HEK293 (cell line): ENCODE measurements at regions not wholly inside any gene's neighbourhood (a gene's known extent, or its start where the extent isn't known, plus 50 kb on each side); places are given as distances from the start of the nearest gene placed in this dataset.

Experiments
- CTCF ChIA-PET: fragments of 350-600 bp; formaldehyde crosslinking; extraction: SDS; loops from one replicate; lab custom pipeline; 2021; ENCODE audit warnings: antibody characterized with exemption; lab: Yijun Ruan, JAX
- POLR2A ChIA-PET: fragments of 300-600 bp; formaldehyde crosslinking; extraction: SDS; loops from one replicate; lab custom pipeline; 2020; ENCODE audit warnings: antibody characterized with exemption, inconsistent platforms; lab: Yijun Ruan, JAX
- H3K27ac ChIP-seq: fragments of 200-500 bp; sonication (Bioruptor generic); 2 replicates; pipeline ENCODE4 v1.5.1; 2014; ENCODE audit warnings: low read depth, low read length, control low read depth, inconsistent platforms; ENCODE audit errors: extremely low read depth
- H3K36me3 ChIP-seq, 2 experiments: fragments of 200-500 bp in 1 of 2; sonication (Bioruptor generic) in 1 of 2; 1 replicate in 1 of 2; 2 replicates in 1 of 2; pipeline ENCODE4 v1.5.1; 2014 to 2017; ENCODE audit warnings: inconsistent platforms in 2 of 2, low read length in 2 of 2; ENCODE audit not compliant: control insufficient read depth in 2 of 2, insufficient read depth in 1 of 2
- H3K4me1 ChIP-seq: fragments of 200-500 bp; sonication (Bioruptor generic); 2 replicates; pipeline ENCODE4 v1.5.1; 2014; ENCODE audit warnings: mild to moderate bottlenecking, low read length, inconsistent platforms; ENCODE audit not compliant: control insufficient read depth, insufficient read depth
- H3K4me3 ChIP-seq: 2 replicates; pipeline ENCODE4 v1.5.1; 2011; ENCODE audit warnings: low read depth, mild to moderate bottlenecking, control low read depth, low read length, moderate library complexity
- H3K9me3 ChIP-seq: fragments of 200-500 bp; sonication (Bioruptor generic); 2 replicates; pipeline ENCODE4 v1.5.1; 2014; ENCODE audit warnings: low read depth, low read length, inconsistent platforms; ENCODE audit not compliant: control insufficient read depth, insufficient read depth
- AEBP2 ChIP-seq: fragments of 450-650 bp; formaldehyde crosslinking; IDR thresholded peaks from 2 replicates; pipeline ENCODE4 v1.5.1; 2016; ENCODE audit warnings: missing biosample characterization, missing genetic modification characterization, borderline replicate concordance
- BCL11A ChIP-seq: fragments of 450-650 bp; formaldehyde crosslinking; IDR thresholded peaks from 2 replicates; pipeline ENCODE4 v1.5.1; 2016; ENCODE audit warnings: low read depth, missing biosample characterization, missing genetic modification characterization
- GLI2 ChIP-seq: fragments of 450-650 bp; formaldehyde crosslinking; IDR thresholded peaks from 2 replicates; pipeline ENCODE4; 2017; ENCODE audit warnings: missing biosample characterization, missing genetic modification characterization, low read depth, borderline replicate concordance
- HOXD13 ChIP-seq: sonication (generic); formaldehyde crosslinking; IDR thresholded peaks from 2 replicates; pipeline ENCODE4 v1.8.0; 2022; ENCODE audit warnings: missing genetic modification reagents, borderline replicate concordance
- MEIS1 ChIP-seq: sonication (generic); formaldehyde crosslinking; IDR thresholded peaks from 2 replicates; pipeline ENCODE4 v1.8.1; 2022; ENCODE audit warnings: missing genetic modification reagents, mild to moderate bottlenecking, borderline replicate concordance
- MZF1 ChIP-seq: fragments of 450-650 bp; formaldehyde crosslinking; IDR thresholded peaks from 2 replicates; pipeline ENCODE4 v1.5.1; 2017; ENCODE audit warnings: missing biosample characterization, missing genetic modification characterization, borderline replicate concordance
- ZBTB1 ChIP-seq: fragments of 450-650 bp; formaldehyde crosslinking; IDR thresholded peaks from 2 replicates; pipeline ENCODE4 v1.5.1; 2016; ENCODE audit warnings: missing biosample characterization, missing genetic modification characterization
- ZBTB10 ChIP-seq: fragments of 450-650 bp; formaldehyde crosslinking; IDR thresholded peaks from 2 replicates; pipeline ENCODE4 v1.5.1; 2016; ENCODE audit warnings: missing biosample characterization, missing genetic modification characterization
- ZNF121 ChIP-seq: fragments of 450-650 bp; formaldehyde crosslinking; IDR thresholded peaks from 2 replicates; pipeline ENCODE4 v1.5.1; 2016; ENCODE audit warnings: missing biosample characterization, missing genetic modification characterization
- ZNF239 ChIP-seq: fragments of 450-650 bp; formaldehyde crosslinking; IDR thresholded peaks from 2 replicates; pipeline ENCODE4 v1.5.1; 2016; ENCODE audit warnings: missing biosample characterization, missing genetic modification characterization
- ZNF26 ChIP-seq: fragments of 450-650 bp; formaldehyde crosslinking; IDR thresholded peaks from 2 replicates; pipeline ENCODE4 v1.5.1; 2016; ENCODE audit warnings: missing biosample characterization, missing genetic modification characterization
- ZNF341 ChIP-seq: fragments of 450-650 bp; formaldehyde crosslinking; IDR thresholded peaks from 2 replicates; pipeline ENCODE4; 2016; ENCODE audit warnings: low read depth, missing biosample characterization, missing genetic modification characterization
- ZNF366 ChIP-seq: fragments of 450-650 bp; formaldehyde crosslinking; conservative IDR thresholded peaks from 2 replicates; pipeline ENCODE4 v1.5.1; 2016; ENCODE audit warnings: missing biosample characterization, missing genetic modification characterization
- ZNF473 ChIP-seq: fragments of 450-650 bp; formaldehyde crosslinking; IDR thresholded peaks from 2 replicates; pipeline ENCODE4 v1.5.1; 2017; ENCODE audit warnings: missing biosample characterization, missing genetic modification characterization
- ZNF514 ChIP-seq: fragments of 450-650 bp; formaldehyde crosslinking; IDR thresholded peaks from 2 replicates; pipeline ENCODE4 v1.5.1; 2016; ENCODE audit warnings: missing biosample characterization, missing genetic modification characterization
- ZNF660 ChIP-seq: fragments of 450-650 bp; IDR thresholded peaks from 2 replicates; pipeline ENCODE4 v1.5.1; 2018; ENCODE audit warnings: missing biosample characterization, mild to moderate bottlenecking, missing genetic modification characterization
- ZNF768 ChIP-seq: fragments of 450-650 bp; formaldehyde crosslinking; IDR thresholded peaks from 2 replicates; pipeline ENCODE4 v1.5.1; 2018; ENCODE audit warnings: missing biosample characterization, mild to moderate bottlenecking, missing genetic modification characterization
- TF ChIP-seq, protein P1 (sequence below): fragments of 450-650 bp; formaldehyde crosslinking; IDR thresholded peaks from 2 replicates; pipeline ENCODE4 v1.5.1; 2016; ENCODE audit warnings: missing biosample characterization, missing genetic modification characterization
- TF ChIP-seq, protein P2 (sequence below): fragments of 450-650 bp; formaldehyde crosslinking; IDR thresholded peaks from 2 replicates; pipeline ENCODE4 v1.5.1; 2017; ENCODE audit warnings: missing biosample characterization, missing genetic modification characterization
- TF ChIP-seq, protein P3 (sequence below): fragments of 450-650 bp; formaldehyde crosslinking; IDR thresholded peaks from 2 replicates; pipeline ENCODE4 v1.5.1; 2016; ENCODE audit warnings: missing biosample characterization, missing genetic modification characterization

GRCh38 chr12:88908345-88908744, 328.1 kb upstream of the KITLG start:
- ChIA-PET CTCF (no interaction called here), POLR2A (no interaction called here)
- Histone ChIP-seq H3K27ac (no peak overlapping the region), H3K4me3 (no peak overlapping the region), H3K4me1 (no peaks in the 10 kb centered on the region), H3K36me3 (no peaks in the 10 kb centered on the region), H3K9me3 (no peaks in the 10 kb centered on the region)
- TF ChIP-seq, protein P1, sequence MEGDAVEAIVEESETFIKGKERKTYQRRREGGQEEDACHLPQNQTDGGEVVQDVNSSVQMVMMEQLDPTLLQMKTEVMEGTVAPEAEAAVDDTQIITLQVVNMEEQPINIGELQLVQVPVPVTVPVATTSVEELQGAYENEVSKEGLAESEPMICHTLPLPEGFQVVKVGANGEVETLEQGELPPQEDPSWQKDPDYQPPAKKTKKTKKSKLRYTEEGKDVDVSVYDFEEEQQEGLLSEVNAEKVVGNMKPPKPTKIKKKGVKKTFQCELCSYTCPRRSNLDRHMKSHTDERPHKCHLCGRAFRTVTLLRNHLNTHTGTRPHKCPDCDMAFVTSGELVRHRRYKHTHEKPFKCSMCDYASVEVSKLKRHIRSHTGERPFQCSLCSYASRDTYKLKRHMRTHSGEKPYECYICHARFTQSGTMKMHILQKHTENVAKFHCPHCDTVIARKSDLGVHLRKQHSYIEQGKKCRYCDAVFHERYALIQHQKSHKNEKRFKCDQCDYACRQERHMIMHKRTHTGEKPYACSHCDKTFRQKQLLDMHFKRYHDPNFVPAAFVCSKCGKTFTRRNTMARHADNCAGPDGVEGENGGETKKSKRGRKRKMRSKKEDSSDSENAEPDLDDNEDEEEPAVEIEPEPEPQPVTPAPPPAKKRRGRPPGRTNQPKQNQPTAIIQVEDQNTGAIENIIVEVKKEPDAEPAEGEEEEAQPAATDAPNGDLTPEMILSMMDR: no peak
- TF ChIP-seq MEIS1 (CRISPR knock-in tag): no peak
- TF ChIP-seq ZNF239 (tag by site-specific recombination): no peak
- TF ChIP-seq MZF1 (tag by site-specific recombination): no peak
- no peak for TF ChIP-seq ZNF366 (tag by site-specific recombination)
- TF ChIP-seq AEBP2 (tag by site-specific recombination): no peak
- no peak for TF ChIP-seq ZNF473
- TF ChIP-seq ZBTB1 (tag by site-specific recombination): no peak

DNA sequence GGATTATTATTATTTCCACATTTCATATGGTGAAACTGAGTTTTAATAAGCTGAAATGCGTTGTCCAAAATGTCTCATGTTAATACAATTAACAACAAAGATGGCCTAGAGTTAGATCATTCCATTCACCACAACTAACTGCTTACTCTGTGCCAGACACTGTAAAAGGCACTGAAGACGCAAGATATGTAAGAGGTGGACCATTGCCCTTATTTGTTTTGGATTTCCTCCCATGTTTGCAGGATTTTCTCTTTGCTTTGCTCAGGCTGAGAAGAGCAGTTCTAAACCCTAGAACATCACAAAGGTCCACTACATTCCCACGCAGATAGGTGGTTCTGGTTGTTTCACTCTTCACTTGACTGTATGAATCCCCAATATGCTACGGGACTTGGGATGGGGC, 324.4 kb upstream of the KITLG start:
- Histone ChIP-seq H3K27ac (no peak overlapping the region), H3K36me3 (no peaks in the 10 kb centered on the region), H3K4me3 (no peak overlapping the region), H3K9me3 (no peaks in the 10 kb centered on the region), H3K4me1 (no peaks in the 10 kb centered on the region)
- TF ChIP-seq ZNF26 (tag by site-specific recombination): no peak
- ChIA-PET CTCF (no interaction called here), POLR2A (no interaction called here)

GRCh38 chr12:88903333-88903732, 323.1 kb upstream of the KITLG start:
- Histone ChIP-seq H3K27ac (no peak overlapping the region), H3K4me3 (no peak overlapping the region), H3K4me1 (no peaks in the 10 kb centered on the region), H3K9me3 (no peaks in the 10 kb centered on the region), H3K36me3 (no peaks in the 10 kb centered on the region)
- ChIA-PET POLR2A (no interaction called here), CTCF (no interaction called here)
- TF ChIP-seq, protein P2, sequence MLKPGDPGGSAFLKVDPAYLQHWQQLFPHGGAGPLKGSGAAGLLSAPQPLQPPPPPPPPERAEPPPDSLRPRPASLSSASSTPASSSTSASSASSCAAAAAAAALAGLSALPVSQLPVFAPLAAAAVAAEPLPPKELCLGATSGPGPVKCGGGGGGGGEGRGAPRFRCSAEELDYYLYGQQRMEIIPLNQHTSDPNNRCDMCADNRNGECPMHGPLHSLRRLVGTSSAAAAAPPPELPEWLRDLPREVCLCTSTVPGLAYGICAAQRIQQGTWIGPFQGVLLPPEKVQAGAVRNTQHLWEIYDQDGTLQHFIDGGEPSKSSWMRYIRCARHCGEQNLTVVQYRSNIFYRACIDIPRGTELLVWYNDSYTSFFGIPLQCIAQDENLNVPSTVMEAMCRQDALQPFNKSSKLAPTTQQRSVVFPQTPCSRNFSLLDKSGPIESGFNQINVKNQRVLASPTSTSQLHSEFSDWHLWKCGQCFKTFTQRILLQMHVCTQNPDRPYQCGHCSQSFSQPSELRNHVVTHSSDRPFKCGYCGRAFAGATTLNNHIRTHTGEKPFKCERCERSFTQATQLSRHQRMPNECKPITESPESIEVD (tag by site-specific recombination): no peak
- TF ChIP-seq ZNF121 (tag by site-specific recombination) (no peak), BCL11A (no peak), HOXD13 (CRISPR knock-in tag) (no peak), ZNF341 (no peak), ZNF768 (tag by site-specific recombination) (no peak), ZNF660 (tag by site-specific recombination) (no peak), GLI2 (tag by site-specific recombination) (no peak), ZNF514 (tag by site-specific recombination) (no peak), ZBTB10 (tag by site-specific recombination) (no peak)
- TF ChIP-seq, protein P3, sequence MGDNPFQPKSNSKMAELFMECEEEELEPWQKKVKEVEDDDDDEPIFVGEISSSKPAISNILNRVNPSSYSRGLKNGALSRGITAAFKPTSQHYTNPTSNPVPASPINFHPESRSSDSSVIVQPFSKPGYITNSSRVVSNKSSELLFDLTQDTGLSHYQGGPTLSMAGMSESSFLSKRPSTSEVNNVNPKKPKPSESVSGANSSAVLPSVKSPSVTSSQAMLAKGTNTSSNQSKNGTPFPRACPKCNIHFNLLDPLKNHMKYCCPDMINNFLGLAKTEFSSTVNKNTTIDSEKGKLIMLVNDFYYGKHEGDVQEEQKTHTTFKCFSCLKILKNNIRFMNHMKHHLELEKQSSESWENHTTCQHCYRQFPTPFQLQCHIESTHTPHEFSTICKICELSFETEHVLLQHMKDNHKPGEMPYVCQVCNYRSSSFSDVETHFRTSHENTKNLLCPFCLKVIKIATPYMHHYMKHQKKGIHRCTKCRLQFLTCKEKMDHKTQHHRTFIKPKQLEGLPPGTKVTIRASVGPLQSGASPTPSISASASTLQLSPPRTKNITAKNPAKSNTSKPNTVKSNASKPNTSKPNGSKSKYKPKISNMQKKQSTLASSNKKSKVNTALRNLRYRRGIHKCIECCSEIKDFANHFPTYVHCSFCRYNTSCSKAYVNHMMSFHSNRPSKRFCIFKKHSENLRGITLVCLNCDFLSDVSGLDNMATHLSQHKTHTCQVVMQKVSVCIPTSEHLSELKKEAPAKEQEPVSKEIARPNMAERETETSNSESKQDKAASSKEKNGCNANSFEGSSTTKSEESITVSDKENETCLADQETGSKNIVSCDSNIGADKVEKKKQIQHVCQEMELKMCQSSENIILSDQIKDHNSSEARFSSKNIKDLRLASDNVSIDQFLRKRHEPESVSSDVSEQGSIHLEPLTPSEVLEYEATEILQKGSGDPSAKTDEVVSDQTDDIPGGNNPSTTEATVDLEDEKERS (tag by site-specific recombination): no peak
